ENCODE measurements at regions not wholly inside any gene's neighbourhood (a gene's known extent, or its start where the extent isn't known, plus 50 kb on each side); places are given as distances from the start of the nearest gene placed in this dataset.
"Not testable (repeated sequence)": the region's sequence is repeated elsewhere in the genome, so short reads cannot be mapped to it uniquely, and the experiment has no call there.

DNA sequence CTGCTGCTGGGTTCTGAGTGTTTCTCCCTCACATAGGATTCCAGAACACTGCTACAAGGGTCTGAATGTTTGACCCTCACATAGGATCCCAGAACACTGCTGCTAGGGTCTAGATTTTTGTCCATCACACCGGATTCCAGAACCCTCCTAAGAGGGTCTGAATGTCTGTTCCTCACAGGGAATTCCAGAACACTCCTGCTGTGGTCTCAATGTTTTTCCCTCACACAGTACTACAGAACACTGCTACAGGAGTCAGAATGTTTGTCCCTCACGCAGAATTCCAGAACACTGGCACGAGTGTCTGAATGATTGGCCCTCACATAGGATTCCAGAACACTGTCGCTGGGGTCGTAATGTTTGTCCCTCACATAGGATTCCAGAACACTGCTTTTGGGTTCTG lies 221.6 kb downstream of the FOXD4L6 start:
- DNase-seq (ENCODE audit: low read depth in 3 of 3): not testable (repeated sequence)

DNA sequence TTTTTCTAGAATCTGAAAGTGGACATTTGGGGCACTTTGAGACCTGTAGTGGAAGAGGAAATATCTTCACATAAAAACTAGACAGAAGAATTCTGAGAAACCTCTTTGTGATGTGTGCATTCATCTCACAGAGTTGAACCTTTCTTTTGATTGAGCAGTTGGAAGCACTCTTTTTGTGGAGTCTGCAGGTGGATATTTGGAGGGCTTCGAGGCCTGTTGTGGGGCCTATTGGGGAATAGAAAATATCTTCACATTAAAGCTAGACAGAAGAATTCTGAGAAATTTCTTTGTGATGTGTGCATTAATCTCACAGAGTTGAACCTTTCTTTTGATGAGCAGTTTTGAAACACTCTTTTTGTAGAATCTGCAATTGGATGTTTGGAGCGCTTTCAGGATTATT lies 236.2 kb downstream of the FOXD4L6 start:
- DNase-seq (ENCODE audit: low read depth in 3 of 3): not testable (repeated sequence)

DNA sequence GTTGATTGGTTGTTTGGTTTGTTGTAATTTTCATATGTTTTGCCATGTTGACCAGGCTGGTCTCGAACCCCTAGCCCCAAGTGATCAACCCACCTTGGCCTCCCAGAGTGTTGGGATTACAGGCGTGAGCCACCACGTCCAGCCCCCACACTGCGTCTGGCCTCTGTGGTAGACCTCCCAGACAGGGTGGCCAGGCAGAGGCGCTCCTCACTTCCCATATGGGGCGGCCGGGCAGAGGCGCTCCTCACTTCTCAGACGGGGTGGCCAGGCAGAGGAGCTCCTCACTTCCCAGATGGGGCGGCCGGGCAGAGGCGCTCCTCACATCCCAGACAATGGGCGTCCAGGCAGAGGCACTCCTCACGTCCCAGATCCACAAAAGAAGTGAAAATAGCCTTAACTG lies 242.6 kb downstream of the FOXD4L6 start:
- not testable (repeated sequence) for DNase-seq (ENCODE audit: low read depth in 3 of 3)

DNA sequence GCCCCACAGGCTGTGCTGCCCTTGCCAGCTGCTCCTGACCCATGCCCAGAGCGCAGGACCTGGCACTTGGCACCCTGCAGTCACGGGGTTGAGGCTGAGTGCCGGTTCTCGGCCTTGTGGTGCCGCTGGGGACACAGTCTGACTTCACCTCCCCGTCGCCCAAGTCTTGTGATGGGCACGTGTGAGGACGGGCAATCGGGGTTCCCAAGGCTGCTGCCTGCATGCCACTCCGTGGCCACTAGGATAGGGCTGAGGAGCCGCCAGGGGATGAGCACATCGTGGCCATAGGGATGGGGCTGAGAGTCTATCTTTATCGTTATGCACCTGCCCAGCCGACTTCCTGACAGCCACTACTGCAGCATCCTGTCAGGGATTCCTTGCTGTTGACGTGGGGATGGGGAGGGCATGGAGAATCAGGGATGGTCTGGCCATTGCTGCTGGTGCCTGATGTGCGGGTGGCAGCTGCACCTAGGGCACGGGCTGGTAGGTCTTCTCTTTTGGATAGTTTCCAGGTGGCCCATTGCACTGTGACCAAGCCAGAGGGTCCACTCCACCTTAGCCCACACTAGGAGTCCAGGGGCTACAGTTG lies 243.5 kb downstream of the FOXD4L6 start:
- not testable (repeated sequence) for DNase-seq (ENCODE audit: low read depth in 3 of 3)

DNA sequence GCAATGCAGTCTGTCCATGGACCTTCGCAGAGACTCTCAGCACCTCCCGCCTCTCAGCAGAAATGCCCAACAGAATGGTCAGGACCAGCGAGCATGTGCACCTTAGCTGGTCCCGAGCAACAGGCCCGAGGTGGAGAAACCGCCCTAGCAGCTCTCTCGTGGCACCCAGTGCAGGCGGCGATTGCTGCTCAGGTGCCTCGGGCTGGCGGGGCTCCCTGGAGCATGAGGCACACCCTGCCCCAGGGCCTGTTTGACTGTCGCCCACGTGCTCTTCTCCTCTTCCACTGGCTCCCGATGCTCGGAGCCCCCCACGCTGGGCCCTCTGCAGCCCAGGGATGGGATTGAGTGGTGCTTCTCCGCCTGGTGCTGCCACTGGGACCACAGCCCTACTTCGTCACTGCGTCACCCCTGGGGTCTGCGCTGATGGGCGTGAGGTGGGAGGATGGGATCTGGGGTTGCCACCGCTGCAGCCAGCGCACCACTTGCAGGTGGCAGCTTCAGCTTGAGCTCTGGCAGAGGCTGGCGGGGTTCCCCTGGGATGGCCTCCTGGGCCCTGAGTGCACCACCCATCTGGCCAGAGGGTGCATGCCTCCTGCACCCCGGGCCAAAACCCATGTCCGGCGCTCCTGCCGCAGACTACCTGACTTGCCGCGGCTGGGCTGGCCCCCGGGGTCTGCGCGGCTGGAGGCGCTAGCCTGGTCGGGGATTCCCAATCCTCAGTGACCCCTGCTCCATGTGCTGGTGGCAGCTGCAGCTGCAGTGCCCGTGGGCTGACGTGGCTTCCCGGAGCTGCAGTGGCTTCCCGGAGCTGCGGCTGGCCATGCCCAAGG lies 244.2 kb downstream of the FOXD4L6 start:
- no peak for DNase-seq (ENCODE audit: low read depth in 3 of 3)

DNA sequence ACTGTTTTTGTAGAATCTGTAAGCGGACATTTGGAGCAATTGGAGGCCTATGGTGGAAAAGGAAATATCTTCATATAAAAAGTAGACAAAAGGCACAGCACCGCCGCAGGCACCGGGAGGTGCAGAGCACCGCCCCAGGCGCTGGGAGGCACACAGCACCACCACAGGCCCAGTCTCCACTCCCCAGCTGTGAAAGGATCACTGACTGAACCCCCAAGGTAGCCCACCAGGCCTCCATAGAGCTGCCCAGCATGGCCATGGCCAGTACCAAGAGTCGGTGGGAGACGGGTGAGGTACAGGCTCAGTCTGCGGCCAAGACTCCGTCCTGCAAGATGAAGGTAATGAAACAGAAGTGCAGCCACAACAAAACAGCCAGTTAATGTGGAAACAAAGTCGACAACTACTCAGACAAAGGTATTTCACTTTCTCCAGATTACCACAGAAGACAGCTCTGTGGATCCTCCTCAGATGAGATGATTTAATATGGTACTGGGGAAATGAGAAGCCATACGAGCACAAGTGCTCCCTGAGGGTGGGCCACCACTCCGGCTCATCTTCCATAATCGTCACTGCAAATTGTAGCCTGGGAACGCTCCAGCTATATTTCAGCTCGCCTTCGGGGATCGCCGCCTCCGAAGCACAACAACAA lies 244.9 kb downstream of the FOXD4L6 start:
- not testable (repeated sequence) for DNase-seq (ENCODE audit: low read depth in 3 of 3)

DNA sequence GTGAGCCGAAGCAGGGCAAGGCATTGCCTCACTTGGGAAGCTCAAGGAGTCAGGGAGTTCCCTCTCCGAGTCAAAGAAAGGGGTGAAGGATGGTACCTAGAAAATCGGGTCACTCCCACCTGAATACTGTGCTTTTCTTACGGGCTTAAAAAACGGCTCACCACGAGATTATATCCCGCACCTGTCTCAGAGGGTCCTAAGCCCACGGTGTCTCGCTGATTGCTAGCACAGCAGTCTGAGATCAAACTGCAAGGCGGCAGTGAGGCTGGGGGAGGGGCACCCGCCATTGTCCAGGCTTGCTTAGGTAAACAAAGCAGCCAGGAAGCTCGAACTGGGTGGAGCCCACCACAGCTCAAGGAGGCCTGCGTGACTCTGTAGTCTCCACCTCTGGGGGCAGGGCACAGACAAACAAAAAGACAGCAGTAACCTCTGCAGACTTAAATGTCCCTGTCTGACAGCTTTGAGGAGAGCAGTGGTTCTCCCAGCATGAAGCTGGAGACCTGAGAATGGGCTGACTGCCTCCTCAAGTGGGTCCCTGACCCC lies 254.7 kb downstream of the FOXD4L6 start:
- not testable (repeated sequence) for DNase-seq (ENCODE audit: low read depth in 3 of 3)

DNA sequence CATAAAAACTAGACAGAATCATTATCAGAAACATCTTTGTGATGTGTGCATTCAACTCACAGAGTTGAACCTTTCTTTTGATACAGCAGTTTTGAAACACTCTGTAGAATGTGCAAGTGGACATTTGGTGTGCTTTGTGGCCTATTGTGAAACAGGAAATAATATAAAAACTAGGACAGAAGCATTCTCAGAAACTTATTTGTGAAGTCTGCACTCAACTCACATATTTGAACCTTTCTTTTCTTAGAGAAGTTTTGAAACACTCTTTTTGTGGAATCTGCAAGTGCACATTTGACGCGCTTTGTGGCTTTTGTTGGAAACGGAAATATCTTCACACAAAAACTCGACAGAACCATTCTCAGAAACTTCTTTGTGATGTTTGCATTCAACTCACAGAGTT lies 260.0 kb downstream of the FOXD4L6 start:
- DNase-seq (ENCODE audit: low read depth in 3 of 3): not testable (repeated sequence)
